NCI-H526 treated with DMSO at 0.1 percent for 48 hours (cell line): ENCODE measurements at regions not wholly inside any gene's neighbourhood (a gene's known extent, or its start where the extent isn't known, plus 50 kb on each side); places are given as distances from the start of the nearest gene placed in this dataset.

ENCODE experiments used
- DNase-seq: peaks from one replicate; lab custom pipeline; 2025; lab: John Stamatoyannopoulos, UW

GRCh38 chr7:21146642-21147423 lies 281.1 kb upstream of the SP4 start:
- no peak for DNase-seq

GRCh38 chr7:21149809-21150208 lies 278.1 kb upstream of the SP4 start:
- DNase-seq = no peak

GRCh38 chr7:21154614-21155013 lies 273.3 kb upstream of the SP4 start:
- DNase-seq = no peak

- DNase-seq = no peak
Measured at GRCh38 chr7:21159506-21159905, 268.4 kb upstream of the SP4 start.

GRCh38 chr7:21160401-21160800 lies 267.5 kb upstream of the SP4 start:
- DNase-seq = no peak

- no peak for DNase-seq
Measured at GRCh38 chr7:21167942-21168341, 259.9 kb upstream of the SP4 start.

- no peak for DNase-seq
Measured at GRCh38 chr7:21169667-21170580, 258.0 kb upstream of the SP4 start.

- DNase-seq = no peak
Measured at GRCh38 chr7:21172800-21173199, 255.1 kb upstream of the SP4 start.

- DNase-seq = no peak
Measured at GRCh38 chr7:21173436-21173835, 254.4 kb upstream of the SP4 start.

GRCh38 chr7:21175714-21176113 lies 252.2 kb upstream of the SP4 start:
- no peak for DNase-seq

- DNase-seq = no peak
Measured at GRCh38 chr7:21184942-21185652, 242.8 kb upstream of the SP4 start.

GRCh38 chr7:21185653-21186265 lies 242.1 kb upstream of the SP4 start:
- DNase-seq = no peak

- no peak for DNase-seq
Measured at GRCh38 chr7:21191321-21192073, 236.4 kb upstream of the SP4 start.

- DNase-seq = no peak
Measured at GRCh38 chr7:21192657-21193056, 235.2 kb upstream of the SP4 start.

GRCh38 chr7:21193895-21194294 lies 234.0 kb upstream of the SP4 start:
- DNase-seq = no peak

- DNase-seq = no peak
Measured at GRCh38 chr7:21194936-21195335, 232.9 kb upstream of the SP4 start.

GRCh38 chr7:21198921-21199320 lies 229.0 kb upstream of the SP4 start:
- no peak for DNase-seq

GRCh38 chr7:21200503-21200902 lies 227.4 kb upstream of the SP4 start:
- DNase-seq = no peak

- no peak for DNase-seq
Measured at GRCh38 chr7:21214657-21215056, 213.2 kb upstream of the SP4 start.

- no peak for DNase-seq
Measured at GRCh38 chr7:21215307-21215706, 212.6 kb upstream of the SP4 start.

GRCh38 chr7:21217365-21217764 lies 210.5 kb upstream of the SP4 start:
- DNase-seq = no peak
